IMR-90 (cell line): ENCODE measurements at regions not wholly inside any gene's neighbourhood (a gene's known extent, or its start where the extent isn't known, plus 50 kb on each side); places are given as distances from the start of the nearest gene placed in this dataset.
"Not testable (repeated sequence)": the region's sequence is repeated elsewhere in the genome, so short reads cannot be mapped to it uniquely, and the experiment has no call there.

Experiments
- ATAC-seq: fragments of 200-7000 bp; cut with Tn5 transposase; 2 replicates; pipeline ENCODE4 v1.9.1; 2020; ENCODE audit warnings: low read depth, mild to moderate bottlenecking, moderate library complexity
- BruUV-seq: library from RNA; stranded (reverse); fragments of 400-500 nt; replicated peaks from 2 replicates; lab custom pipeline; 2021; lab: Mats Ljungman, UMichigan
- CTCF ChIA-PET: fragments of 300-600 bp; formaldehyde crosslinking; extraction: SDS; loops from one replicate; lab custom pipeline; 2021; ENCODE audit warnings: antibody characterized with exemption; lab: Yijun Ruan, JAX
- POLR2A ChIA-PET: fragments of 300-600 bp; sonication (Branson Sonifier 250); formaldehyde crosslinking; loops from one replicate; lab custom pipeline; 2022; ENCODE audit warnings: antibody characterized with exemption; ENCODE audit not compliant: unreplicated experiment; lab: Charles Lee
- DNase-seq: peaks from one replicate; pipeline ENCODE4 v3.0.0; 2013
- H2AFZ ChIP-seq: replicated peaks from 2 replicates; pipeline ENCODE3; 2013; ENCODE audit warnings: low read length, mild to moderate bottlenecking; ENCODE audit not compliant: poor library complexity
- H2AK5ac ChIP-seq: 2 replicates; pipeline ENCODE4 v1.6.1; 2013; ENCODE audit warnings: low read depth, low read length, inconsistent platforms
- H2AK9ac ChIP-seq: replicated peaks from 2 replicates; pipeline ENCODE3; 2013; ENCODE audit warnings: mild to moderate bottlenecking, low read depth, low read length, moderate library complexity; ENCODE audit not compliant: poor library complexity
- H2BK120ac ChIP-seq: 2 replicates; pipeline ENCODE4 v1.6.1; 2013; ENCODE audit warnings: low read depth, low read length, inconsistent platforms
- H2BK15ac ChIP-seq: 3 replicates; pipeline ENCODE4 v1.6.1; 2013; ENCODE audit warnings: low read depth, low read length, inconsistent platforms
- H2BK20ac ChIP-seq: 2 replicates; pipeline ENCODE4 v1.6.1; 2013; ENCODE audit warnings: low read depth, mild to moderate bottlenecking, inconsistent platforms, low read length, moderate library complexity
- H2BK5ac ChIP-seq: 2 replicates; pipeline ENCODE4 v1.6.1; 2013; ENCODE audit warnings: mild to moderate bottlenecking, low read depth, low read length, inconsistent platforms; ENCODE audit not compliant: poor library complexity, severe bottlenecking
- H3K14ac ChIP-seq: replicated peaks from 2 replicates; pipeline ENCODE4 v1.6.1; 2013; ENCODE audit warnings: low read depth, low read length, inconsistent platforms
- H3K18ac ChIP-seq: 2 replicates; pipeline ENCODE4 v1.6.1; 2013; ENCODE audit warnings: low read depth, low read length, control low read depth
- H3K23ac ChIP-seq: 2 replicates; pipeline ENCODE4 v1.6.1; 2013; ENCODE audit warnings: low read depth, low read length, inconsistent platforms
- H3K27ac ChIP-seq: 2 replicates; pipeline ENCODE4 v1.5.1; 2013; ENCODE audit warnings: mild to moderate bottlenecking, control low read depth, low read length; ENCODE audit not compliant: insufficient read depth
- H3K27me3 ChIP-seq: 2 replicates; pipeline ENCODE4 v1.6.1; 2013; ENCODE audit warnings: low read length; ENCODE audit not compliant: control insufficient read depth, insufficient read depth
- H3K36me3 ChIP-seq: 2 replicates; pipeline ENCODE4 v1.6.1; 2013; ENCODE audit warnings: low read length, mixed read lengths; ENCODE audit not compliant: control insufficient read depth, insufficient read depth
- H3K4ac ChIP-seq: 2 replicates; pipeline ENCODE4 v1.6.1; 2013; ENCODE audit warnings: low read depth, low read length, inconsistent platforms
- H3K4me1 ChIP-seq: 2 replicates; pipeline ENCODE4 v1.6.1; 2013; ENCODE audit warnings: low read length, mixed read lengths; ENCODE audit not compliant: control insufficient read depth, insufficient read depth
- H3K4me2 ChIP-seq: 2 replicates; pipeline ENCODE4 v1.6.1; 2013; ENCODE audit warnings: low read depth, mild to moderate bottlenecking, control low read depth, low read length, moderate library complexity
- H3K4me3 ChIP-seq: 2 replicates; pipeline ENCODE4 v1.5.1; 2013; ENCODE audit warnings: low read depth, mild to moderate bottlenecking, control low read depth, low read length, moderate library complexity; ENCODE audit not compliant: insufficient read depth
- H3K56ac ChIP-seq: 2 replicates; pipeline ENCODE4 v1.6.1; 2013; ENCODE audit warnings: low read length, inconsistent platforms; ENCODE audit not compliant: insufficient read depth; ENCODE audit errors: extremely low read depth
- H3K79me1 ChIP-seq, 2 experiments: 2 replicates each; pipeline ENCODE4 v1.6.1; 2013; ENCODE audit warnings: low read length in 2 of 2, inconsistent platforms in 1 of 2, low read depth in 1 of 2
- H3K9ac ChIP-seq: 2 replicates; pipeline ENCODE4 v1.6.1; 2013; ENCODE audit warnings: low read depth, low read length, control low read depth
- H3K9me1 ChIP-seq: 2 replicates; pipeline ENCODE4 v1.6.1; 2013; ENCODE audit warnings: low read length, inconsistent platforms; ENCODE audit not compliant: insufficient read depth
- H3K9me3 ChIP-seq: 2 replicates; pipeline ENCODE4 v1.6.1; 2013; ENCODE audit warnings: low read length; ENCODE audit not compliant: control insufficient read depth, insufficient read depth
- H4K20me1 ChIP-seq: 2 replicates; pipeline ENCODE4 v1.6.1; 2013; ENCODE audit warnings: low read length, inconsistent platforms; ENCODE audit not compliant: insufficient read depth
- H4K5ac ChIP-seq: 2 replicates; pipeline ENCODE4 v1.6.1; 2013; ENCODE audit warnings: mild to moderate bottlenecking, low read depth, low read length, control low read depth
- H4K8ac ChIP-seq, 2 experiments: 2 replicates each; pipeline ENCODE4 v1.6.1; 2013; ENCODE audit warnings: low read depth in 2 of 2, low read length in 2 of 2, control low read depth in 1 of 2, inconsistent platforms in 1 of 2
- H4K91ac ChIP-seq: 2 replicates; pipeline ENCODE4 v1.6.1; 2013; ENCODE audit warnings: low read depth, low read length, inconsistent platforms; ENCODE audit not compliant: insufficient read depth
- WGBS, 2 experiments: methylation state at CpG; one replicate each; pipeline versions ENCODE4 v1.1.5 to v1.1.7; 2013; ENCODE audit warnings: missing lambda C conversion rate in 2 of 2; ENCODE audit not compliant: insufficient read length in 1 of 2; ENCODE audit errors: extremely low coverage in 2 of 2; 5-methylcytosine and 5-hydroxymethylcytosine counted together
- dilution Hi-C: fragments of 300-500 bp; cut with HindIII; formaldehyde crosslinking; loops from one replicate; pipeline ENCODE4 v1.14.3; 2018; ENCODE audit warnings: low sequenced_read_pairs; ENCODE audit not compliant: unreplicated experiment
- in situ Hi-C: fragments of 300-500 bp; cut with MboI; formaldehyde crosslinking; loops from 3 replicates; pipeline ENCODE4 v1.14.3; 2019; ENCODE audit warnings: low sequenced_read_pairs, inconsistent platforms, mixed read lengths
- intact Hi-C: fragments of 100-400 bp; cut with micrococcal nuclease; formaldehyde crosslinking; loops from 2 replicates; pipeline ENCODE4 v1.10.0; 2022

DNA sequence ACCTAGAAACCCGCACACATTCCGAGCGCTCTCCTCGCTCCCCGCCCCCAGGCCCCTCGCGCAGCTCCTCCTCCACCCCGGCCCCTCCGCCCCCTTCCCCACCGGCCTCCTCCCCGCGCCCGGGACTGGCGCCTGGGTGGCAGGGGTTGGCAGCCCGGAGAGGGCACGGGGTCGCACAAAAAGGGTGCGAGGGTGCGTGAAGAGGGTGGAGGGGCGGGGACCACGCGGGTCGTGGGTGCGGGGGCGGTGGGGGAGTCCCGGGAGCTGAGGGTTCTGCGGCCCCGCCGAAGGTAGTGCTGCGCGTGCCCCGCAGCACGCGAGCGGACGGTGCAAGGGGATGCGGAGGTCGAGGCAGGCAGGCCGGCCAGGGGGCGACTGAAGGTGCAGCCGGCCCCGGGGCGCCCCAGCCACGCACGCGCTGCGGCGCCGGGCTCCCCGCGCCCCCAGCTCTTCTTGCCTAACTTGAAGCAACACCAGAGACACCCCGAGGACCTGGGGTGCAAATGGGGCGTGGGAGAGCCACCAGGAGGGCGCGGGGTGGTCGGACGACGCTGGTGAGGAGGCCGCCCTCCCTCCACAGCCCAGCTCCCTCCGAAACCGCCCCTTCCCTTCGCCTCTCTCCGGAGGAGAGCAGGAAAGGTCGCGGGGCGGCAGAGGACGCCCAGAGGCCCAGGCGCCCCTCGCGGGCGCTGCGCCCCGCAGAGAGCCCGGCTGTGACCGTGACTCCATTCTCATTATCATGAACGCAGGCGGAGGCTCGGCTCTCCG lies 174.7 kb downstream of the ATP6V0E2 start:
- POLR2A ChIA-PET, H3K27ac ChIP-seq, H4K91ac ChIP-seq, H3K4me3 ChIP-seq, DNase-seq, H4K20me1 ChIP-seq, H3K4me1 ChIP-seq, H3K9me1 ChIP-seq, H3K4me2 ChIP-seq, H3K56ac ChIP-seq, H3K14ac ChIP-seq, BruUV-seq, H3K36me3 ChIP-seq, H2AK5ac ChIP-seq, H2BK5ac ChIP-seq, H3K9ac ChIP-seq, H2BK20ac ChIP-seq, H2AK9ac ChIP-seq, in situ Hi-C loops, H3K27me3 ChIP-seq, CTCF ChIA-PET, H3K18ac ChIP-seq, H3K23ac ChIP-seq, H3K4ac ChIP-seq, H2BK15ac ChIP-seq, H4K8ac ChIP-seq, H3K79me1 ChIP-seq, H3K9me3 ChIP-seq, H4K5ac ChIP-seq, dilution Hi-C loops, H2BK120ac ChIP-seq, H2AFZ ChIP-seq, ATAC-seq: not testable (repeated sequence)
- intact Hi-C loops, result loop anchor here (5.0 kb wide), 1 partner anchor 166 kb away; no protein-coding TSS in a partner anchor
- WGBS, 2 experiments, result no CpG with 5 or more reads among the region's 79 CpGs

DNA sequence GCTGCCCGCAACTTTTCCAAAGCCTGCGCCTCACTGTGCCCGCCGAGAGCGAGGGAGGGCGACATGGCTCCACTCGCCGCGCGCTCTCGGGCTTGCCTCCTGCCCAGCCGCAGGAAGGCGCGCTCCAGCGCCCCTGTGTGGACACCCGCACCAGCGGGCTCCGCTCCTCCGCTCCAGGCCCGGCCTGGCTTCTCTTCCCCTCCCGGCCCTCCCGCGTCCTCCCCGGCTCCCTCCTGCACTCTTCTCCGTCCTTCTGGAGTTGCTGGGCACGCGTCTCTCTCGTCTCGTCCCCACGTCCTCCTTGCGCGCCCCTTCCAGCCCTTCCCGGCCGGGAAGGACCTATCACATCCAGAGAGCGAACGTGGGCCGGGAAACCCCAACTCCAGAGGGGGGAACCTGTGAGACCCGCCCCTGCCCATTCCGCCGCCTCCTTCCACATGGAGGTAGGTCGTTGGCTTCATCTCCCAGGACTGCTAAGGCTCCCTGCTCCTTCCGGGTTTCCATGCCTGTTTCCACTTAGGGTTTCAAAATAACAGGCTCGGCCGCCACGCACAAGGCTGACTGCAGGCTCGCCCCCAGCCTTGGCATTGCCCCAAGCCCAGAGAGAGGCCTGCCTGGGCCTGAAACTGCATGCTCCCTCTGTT lies 175.4 kb downstream of the ATP6V0E2 start:
- intact Hi-C loops, result loop anchor here (5.0 kb wide), 1 partner anchor 167 kb away; no protein-coding TSS in a partner anchor

More for the DNA sequence above, 175.4 kb downstream of the ATP6V0E2 start:
- H2BK15ac ChIP-seq, DNase-seq, CTCF ChIA-PET, H4K20me1 ChIP-seq, H2AFZ ChIP-seq, POLR2A ChIA-PET, H3K36me3 ChIP-seq, H3K9me1 ChIP-seq, H3K27me3 ChIP-seq, H4K91ac ChIP-seq, H3K56ac ChIP-seq, H2BK20ac ChIP-seq, H3K9ac ChIP-seq, H2AK9ac ChIP-seq, H2AK5ac ChIP-seq, H2BK5ac ChIP-seq, H3K4me3 ChIP-seq, H4K8ac ChIP-seq, H2BK120ac ChIP-seq, H3K27ac ChIP-seq, H4K5ac ChIP-seq, H3K4me1 ChIP-seq, in situ Hi-C loops, H3K4me2 ChIP-seq, H3K18ac ChIP-seq, H3K79me1 ChIP-seq, dilution Hi-C loops, H3K23ac ChIP-seq, H3K14ac ChIP-seq, H3K9me3 ChIP-seq, BruUV-seq, H3K4ac ChIP-seq: not testable (repeated sequence)
- 0% methylated on average over 1 of the region's 46 CpGs; no CpG with 5 or more reads in 1 of the 2 experiments for WGBS, 2 experiments
- ATAC-seq, result peak; percentile 82
